NK-92 treated with Interleukin-12 subunit alpha and Interleukin-12 subunit beta, amount 100 ng/mL, for 24 hours (cell line): ENCODE measurements at regions not wholly inside any gene's neighbourhood (a gene's known extent, or its start where the extent isn't known, plus 50 kb on each side); places are given as distances from the start of the nearest gene placed in this dataset.

Source experiments
- DNase-seq: peaks from one replicate; lab custom pipeline; 2025; lab: John Stamatoyannopoulos, UW

DNA sequence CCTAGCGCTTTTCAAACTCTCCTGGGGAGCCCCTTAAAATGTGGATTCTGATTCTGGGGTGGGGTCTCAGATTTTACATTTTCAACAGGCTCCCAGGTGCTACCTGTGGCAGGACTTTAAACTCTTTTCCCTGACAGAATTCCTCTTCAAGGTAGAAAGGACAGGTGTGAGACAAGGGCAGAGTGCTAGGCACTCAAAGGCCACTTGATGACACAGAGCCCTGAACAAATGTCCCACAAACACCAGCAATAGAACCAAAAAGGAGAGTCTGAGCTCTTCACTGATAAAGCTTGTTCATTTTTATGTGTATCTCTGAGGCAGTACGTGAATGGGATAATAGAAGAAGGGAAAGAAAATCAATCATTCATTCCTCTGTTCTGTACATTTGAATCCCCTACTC is 77.7 kb upstream of the PELI1 start:
- no peak for DNase-seq

DNA sequence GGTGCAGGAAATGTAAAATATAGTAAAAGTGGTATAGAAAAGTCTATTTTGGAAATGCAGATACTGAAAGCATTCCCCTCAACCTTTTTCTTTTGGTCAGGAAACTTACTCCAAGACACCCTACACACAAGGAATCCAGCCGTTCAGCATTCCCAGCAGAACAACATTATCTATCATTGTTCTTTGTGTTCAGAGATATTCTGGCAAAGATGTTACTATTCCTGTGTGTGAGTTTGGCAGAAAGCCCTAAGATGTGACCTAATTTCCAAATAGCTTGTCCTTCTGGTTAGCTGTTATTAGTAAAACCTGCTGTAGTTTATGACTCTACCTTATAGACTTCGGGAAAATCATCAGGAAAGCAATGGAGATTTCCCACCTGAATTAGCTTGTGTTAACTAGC is 78.1 kb upstream of the PELI1 start:
- no peak for DNase-seq

DNA sequence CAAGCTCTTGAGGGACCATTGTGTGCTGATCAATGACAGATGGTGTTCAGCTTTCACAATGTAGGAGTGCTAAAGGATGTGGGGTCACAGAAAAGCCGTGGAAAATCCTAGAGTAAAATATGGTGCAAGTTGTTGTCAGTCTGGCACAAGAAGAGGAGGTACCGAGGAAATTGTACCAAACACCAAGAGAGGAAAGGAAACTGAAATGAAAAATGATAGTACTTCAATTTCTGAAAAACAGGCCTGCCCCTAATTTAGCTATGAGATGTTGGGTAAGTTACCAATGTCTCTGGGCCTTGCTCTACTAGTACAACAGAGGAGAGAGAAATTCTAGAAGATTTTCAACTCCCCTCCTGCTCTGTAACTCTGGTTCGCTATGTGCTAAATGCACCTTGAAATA is 78.8 kb upstream of the PELI1 start:
- no peak for DNase-seq

DNA sequence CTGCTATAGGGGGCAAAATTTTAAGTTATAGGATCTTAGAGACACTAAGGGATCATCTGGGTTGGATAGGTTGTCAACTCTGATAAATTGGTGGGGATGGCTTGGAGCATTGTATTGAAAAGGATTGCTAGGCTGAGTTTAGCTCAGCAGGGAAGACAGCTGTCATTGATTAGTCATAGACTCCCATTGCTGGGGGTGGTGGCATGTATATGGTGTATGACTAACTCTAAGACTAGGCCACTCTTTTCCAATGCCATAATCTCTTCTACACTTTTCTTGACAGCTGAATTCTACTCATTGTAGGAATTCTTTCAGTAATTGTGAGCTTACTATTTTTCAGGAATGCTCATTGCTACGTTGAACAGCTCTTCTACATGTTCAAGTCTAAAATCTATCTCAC is 81.3 kb upstream of the PELI1 start:
- DNase-seq, result no peak

DNA sequence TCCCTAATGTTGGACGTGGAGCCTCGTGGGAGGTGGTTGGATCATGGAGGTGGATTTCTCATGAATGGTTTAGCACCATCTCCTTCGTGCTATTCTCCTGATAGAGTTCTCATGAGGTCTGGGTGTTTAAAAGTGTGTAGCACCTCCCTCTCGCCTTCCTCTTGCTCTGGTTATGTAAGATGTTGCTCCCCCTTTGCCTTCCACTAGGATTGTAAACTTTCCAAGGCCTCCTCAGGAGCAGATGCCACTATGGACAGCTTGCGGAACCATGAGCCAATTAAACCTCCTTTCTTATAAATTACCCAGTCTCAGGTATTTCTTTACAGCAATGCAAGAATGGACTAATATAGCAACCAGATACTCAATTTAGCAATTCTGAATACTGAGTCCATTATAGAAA is 82.4 kb upstream of the PELI1 start:
- DNase-seq, result no peak

DNA sequence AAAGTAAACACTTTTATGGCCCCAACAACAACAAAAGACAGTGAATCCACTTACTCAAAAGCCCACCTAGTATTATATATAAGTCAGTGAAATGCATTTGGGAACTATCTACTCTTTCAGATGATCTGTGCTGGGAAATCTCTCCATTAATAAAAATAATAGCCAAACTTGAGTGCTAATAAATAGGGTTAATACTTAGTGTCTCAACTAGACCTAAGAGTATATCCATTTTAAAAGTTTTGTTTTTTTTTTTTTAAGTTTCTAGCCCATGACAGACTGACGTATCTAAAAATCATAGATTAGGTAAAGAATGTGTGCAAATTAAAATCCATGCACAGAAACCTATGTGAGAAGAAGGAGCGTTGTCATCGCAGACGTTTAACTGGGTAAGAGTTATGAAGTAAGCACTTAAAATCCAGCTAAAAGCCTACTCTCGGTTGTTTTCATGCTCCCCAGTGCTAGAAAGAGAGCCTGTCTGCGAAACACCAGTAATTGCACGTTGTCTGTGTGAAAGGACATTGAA is 83.4 kb upstream of the PELI1 start:
- DNase-seq, result no peak

DNA sequence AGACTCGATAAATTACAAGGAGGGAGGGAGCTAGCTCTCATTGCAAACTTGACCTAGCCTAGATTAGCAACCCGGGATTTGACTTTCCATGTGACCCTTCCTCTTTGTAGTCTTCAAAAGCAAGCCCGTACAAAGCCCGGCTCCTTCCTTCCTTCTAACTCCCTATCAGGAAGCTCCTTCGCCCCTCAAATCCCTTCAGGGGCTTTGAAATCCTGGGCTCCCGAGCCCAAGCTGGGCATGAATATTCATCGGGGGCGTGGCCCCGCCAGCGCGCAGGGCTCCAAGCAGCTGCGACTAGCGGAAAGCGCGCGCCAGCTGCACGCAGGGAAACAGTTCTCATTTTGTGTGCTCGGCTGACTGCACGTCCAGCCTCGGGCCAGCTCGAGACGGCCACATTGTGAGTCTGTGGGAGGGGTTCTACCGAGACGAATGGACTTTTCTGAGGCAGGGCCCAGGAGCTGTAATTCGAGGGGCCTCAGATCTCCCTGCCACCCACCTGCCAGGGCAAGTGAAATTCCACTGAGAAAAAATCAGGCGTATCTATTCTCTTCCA is 84.0 kb upstream of the PELI1 start:
- no peak for DNase-seq

DNA sequence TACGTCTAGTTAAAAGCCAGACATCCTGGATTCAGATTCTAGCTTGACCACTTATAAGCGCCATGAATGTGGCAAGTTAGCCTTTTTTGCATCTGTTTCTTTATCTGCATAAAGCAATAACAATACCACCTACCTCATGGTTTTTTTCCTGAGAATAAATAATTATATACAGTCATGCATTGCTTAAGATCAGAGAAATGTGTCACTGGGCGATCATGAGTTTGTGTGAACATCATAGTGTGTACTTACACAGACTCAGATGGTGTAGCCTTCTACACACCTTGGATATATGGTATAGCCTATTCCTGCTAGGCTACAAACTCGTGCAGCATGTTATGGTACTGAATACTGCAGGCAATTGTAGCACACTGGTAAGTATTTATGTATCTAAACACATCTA is 84.7 kb upstream of the PELI1 start:
- no peak for DNase-seq

DNA sequence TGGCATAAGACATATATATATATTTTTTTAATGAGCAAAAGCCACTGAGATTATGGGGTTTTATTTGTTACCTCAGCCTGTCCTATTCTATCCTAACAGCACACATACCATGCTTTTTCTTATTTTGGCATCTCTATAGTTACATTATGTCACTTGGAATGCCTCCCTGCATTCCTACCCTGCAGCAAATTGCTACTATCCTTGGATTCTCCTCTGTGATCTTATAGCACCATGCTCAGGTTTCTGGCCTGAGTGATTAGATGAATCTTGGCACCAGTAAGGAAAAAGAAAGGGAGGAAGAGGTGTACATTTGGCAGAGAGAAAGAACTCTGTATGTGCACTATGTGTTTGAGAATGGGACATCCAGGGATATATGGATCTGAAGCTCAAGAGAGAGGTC is 86.3 kb upstream of the PELI1 start:
- DNase-seq, result no peak

DNA sequence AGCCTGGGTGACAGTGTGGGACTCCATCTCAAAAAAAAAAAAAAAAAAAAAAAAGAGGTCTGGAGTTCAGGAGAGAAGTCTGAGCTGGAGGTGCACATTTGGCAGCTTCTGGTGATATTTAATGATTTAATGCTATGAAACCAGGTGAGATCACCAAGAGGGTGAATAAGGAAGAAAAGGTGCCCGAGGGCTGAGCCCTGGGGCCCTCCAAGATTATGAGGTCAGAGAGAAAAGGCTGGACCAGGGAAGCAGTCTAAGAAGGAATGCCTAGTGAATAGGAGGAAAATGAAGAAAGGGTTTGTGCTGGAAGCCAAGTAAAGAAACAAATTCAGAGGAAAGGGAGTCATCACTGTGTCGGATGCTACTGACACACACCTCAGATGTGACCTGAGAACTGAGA is 88.0 kb upstream of the PELI1 start:
- DNase-seq, result no peak

DNA sequence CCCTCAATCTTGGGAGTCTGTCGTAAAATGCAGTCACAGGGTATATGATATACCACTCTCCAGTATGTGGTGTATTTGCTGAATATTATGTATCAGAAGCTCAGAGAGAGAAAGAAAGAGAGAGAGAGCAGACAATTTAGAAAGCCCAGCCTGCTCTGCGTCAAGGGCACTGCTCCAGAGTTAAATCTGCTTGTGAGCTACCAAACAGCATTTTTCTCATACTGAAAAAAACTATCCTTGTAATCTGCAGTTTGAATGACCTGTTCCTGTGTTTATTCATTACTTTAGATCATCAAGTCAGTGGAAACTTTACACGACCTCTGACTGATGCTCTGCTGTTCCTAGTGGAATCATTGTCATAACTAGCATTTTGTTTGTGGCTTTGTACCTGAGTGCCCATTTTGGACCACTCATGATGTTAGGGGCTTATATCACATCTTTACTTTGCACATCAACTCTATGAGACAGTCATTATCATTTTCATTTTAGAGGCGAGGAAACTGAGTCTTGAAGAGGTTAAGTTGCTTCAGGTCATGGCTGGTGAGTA is 89.2 kb upstream of the PELI1 start:
- no peak for DNase-seq

DNA sequence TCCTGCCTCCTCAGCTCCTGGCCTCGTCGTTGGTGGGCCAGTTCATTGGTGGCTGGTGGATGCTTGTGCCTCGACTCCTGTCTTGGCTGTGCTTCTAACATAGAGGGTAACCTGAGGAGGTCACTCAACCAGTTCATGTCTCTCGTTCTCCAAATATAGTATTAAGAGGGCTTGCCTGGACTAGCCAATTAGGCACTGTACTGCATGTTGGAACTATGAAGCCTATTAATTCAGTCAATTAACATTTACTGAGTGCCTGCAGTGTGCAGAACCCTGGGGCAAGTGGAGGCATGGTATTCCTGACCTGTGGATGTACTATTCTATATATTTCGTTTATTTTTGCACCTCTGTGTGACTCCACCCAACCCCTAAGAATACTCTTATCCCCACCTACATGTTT is 89.9 kb upstream of the PELI1 start:
- no peak for DNase-seq

DNA sequence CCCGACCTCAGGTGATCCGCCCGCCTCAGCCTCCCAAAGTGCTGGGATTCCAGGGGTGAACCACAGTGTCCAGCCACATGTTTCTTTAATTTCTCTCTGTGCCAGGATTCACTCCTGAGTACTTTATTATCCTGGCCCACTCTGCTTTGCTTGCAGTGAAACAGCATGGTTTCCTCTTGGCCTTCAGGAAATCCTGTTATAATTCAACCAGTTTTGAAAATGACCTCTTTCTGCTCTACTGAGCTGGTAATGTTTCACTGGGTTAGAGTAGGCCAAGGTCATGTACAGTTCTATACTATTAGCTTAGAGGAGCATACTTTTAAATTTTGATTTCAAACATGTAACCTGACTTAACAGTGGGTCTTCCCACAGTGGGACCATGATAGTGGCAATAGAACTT is 90.6 kb upstream of the PELI1 start:
- DNase-seq, result no peak

DNA sequence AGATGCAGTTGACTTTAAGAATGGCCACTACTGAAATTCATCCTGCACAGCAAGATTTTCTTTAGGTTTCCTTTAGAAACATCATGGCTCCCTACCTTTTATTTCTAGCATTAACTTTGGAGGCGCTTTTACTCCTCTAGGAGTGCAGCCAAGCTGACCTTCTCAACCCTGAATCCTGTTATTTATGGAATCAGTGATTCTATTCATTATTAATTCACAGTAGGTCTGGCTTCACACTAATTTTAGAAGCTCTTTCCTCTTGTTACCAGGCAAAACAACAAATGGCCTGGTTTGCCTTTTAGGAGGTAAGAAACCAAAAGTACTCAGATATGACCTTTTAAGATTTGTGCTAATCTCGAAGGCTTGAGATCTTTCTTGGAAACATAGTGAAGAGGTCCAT is 93.0 kb upstream of the PELI1 start:
- DNase-seq, result no peak

DNA sequence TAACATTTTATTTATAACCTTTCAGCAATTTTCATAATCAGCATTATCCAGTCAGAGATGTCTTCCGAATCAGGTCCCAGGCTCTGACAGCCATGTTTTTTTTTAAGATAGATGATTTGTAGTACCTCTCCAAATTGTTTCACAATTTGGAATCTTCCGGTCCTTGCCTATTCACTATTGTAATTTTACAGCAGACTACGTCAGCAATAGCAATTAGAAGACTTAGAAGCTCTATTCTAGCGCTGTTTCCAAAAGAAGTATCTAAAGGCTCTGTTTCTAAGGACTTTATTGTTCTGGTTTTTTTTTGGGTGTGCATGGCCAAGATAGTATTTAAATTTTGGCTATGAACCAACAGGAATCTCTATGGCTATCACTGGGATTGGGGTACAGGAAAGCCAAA is 94.6 kb upstream of the PELI1 start:
- no peak for DNase-seq

DNA sequence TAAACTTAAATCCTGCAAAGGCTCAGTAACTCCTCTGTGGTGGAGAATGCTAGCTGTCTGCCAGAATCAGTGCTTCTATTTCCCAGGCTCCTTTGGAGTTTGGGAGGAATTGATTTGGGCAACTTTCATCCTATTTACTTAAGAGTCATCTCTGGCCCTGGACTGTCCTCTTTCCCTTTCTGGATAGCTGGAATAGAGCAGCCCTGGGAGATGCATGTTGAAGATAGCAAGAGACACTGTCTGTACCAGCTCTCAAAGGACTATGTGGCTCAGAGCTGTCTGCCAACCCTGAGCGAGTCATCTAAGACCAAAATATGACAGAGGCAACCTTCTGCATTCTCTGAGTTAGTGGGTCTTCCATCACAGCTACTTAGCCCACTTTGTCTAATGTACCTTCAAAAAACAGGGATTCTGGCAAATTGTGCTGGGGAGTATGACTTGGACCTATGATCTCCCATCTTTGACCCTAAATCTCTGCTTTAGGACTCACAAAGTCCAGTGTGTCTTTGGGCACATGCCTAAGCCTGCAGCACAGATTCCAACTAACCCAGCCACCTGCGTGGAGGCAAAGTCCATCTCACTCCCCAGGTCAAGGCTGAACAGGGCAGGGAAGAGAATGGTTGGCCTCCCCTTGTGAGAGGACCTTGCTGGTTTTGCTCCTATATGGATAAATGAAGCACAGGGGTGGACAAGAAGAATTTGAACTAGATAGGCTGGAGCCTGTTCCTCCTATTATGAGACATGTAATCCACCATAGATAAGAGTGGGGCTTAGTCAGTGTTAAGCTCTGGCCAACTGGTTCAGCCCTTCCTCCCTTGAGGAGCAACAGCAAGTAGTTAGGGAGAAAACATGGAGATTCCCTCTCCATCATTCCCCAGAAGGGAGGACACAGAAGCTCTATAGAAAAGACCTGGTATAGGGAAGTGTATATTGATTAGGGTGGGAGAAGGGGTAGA is 99.1 kb upstream of the PELI1 start:
- DNase-seq, result no peak

DNA sequence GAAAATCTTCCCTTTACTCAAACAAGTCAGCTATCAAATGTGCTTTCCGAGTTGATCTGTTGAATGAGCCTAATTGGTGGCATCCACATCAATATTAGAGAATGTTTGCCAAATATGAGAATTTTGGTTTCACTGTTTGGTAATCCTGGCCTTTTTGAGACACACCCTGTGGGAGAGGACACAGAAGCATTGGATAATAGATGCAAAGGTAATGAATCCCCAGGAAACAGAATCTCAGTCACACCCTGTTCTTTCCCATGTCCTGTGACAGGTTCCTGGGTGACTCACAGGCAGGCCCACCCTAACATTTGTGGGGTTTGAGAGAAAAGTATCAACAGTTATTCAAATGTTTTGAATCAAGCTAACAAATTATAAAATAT is 99.8 kb upstream of the PELI1 start:
- no peak for DNase-seq

DNA sequence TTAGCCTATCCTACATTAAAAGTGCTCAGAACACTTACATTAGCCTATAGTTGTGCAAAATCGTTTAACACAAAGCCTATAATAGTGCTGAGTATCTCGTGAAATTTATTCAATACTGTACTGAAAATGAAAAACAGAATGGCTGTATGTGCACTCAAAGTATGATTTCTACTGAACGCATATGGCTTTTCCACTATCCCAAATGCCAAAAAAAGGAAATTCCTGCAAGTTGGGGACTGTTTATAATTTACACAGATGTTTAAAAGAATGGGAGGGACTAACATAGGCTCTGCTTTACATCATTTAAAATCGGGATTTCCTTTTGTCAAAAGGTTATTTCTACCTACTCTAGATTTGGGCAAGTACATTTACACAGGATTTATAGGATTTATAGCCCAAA is 101.4 kb upstream of the PELI1 start:
- no peak for DNase-seq

DNA sequence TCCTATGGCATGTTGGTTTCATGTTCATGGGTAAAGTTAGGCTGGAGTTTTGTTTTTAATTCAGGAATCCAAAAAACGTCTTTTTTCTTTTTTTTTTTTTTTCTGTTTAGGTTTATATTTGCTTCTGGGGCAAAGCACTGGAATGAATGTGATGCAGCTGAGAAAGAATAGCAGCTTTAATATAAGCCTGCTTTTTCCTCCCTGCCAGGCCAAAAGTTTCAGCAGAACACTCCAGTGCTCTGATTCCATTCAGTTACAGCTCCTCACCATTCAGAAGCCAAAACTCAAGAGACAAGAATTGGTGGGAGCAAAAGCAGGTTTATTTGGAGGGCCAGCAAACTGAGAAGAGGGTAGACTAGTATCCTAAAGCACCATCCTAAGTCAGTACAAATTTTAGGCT is 102.7 kb upstream of the PELI1 start:
- no peak for DNase-seq

DNA sequence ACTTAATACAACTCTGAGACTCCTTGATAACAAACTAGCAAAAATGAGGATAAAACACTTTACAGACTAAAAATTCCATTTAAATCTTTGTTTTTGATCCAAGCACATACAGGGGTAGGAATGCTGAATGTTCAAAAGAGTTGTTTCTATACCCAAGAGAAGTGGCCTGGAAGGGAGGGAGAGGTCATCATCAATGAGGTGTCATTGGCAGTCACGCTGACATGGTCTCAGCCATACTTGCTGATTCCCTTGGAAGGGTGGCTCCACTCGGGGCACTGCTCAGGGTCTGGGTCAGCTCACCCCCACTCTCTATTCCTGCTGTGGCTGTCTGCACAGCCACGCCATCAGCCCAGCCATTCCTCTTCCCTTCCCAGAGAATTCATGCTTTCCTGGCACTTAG is 105.2 kb upstream of the PELI1 start:
- no peak for DNase-seq

DNA sequence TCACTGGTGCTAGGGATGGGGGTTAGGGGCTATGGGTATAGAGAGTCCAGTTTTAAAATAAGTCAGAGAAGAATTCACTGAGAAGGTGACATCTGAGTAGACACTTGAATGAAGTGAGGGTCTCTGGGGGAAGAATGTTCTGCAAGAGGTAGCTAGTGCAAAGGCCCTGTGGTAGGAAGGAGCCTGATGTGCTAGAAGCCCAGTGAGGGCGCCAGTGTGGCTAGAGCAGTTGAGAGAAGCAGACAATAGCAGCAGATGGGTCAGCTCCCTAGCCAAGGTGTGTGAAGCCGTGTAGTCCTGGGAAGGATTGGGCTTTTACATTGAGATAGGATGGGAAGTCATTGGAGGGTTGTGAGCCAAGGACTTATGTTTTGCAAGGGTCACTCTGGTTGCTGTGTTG is 105.8 kb upstream of the PELI1 start:
- no peak for DNase-seq

DNA sequence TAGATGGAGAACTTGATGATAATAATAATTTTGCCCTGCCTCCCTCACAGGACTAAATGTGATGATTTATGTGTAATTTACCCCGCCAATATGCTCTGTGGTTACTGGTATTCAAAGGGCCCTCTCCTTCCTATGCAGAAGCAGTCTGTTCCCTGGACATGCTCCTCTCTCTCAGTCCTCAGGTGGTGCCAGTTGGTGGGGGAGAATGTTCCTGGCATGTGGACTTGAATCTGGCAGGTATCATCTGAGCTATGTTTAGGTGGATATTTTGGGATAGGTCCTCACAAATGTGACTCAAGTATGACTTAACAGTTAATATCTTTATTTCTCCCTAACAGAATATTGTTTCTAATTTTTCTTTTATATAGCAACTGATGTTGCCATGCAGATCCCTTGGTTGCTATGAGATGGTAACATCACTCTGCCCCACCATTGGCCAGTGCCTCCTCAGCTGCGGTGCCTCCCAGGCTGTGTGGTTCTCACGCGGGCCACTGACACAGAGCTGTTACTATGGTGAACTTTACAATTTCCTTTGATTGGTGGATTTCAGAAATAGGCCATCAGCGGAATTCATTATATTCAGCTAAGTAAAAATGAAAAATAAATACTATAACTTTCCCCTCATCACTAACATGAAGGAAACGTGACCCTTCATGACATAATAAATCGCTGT is 106.7 kb upstream of the PELI1 start:
- DNase-seq, result no peak
